Adrenal gland (tissue), 5 donors: ENCODE measurements at regions not wholly inside any gene's neighbourhood (a gene's known extent, or its start where the extent isn't known, plus 50 kb on each side); places are given as distances from the start of the nearest gene placed in this dataset.

Source experiments
- CTCF ChIP-seq, 6 experiments: fragments of 450-650 bp in 4 of 6; fragments of 200-600 bp in 2 of 6; sonication (generic) in 1 of 6; IDR thresholded peaks; 1 replicate in 5 of 6; 2 replicates in 1 of 6; pipeline versions ENCODE4 v1.5.1 to v1.8.0; 2016 to 2021; ENCODE audit warnings: antibody characterized with exemption in 6 of 6, mild to moderate bottlenecking in 2 of 6, moderate library complexity in 1 of 6
- POLR2A ChIP-seq, 2 donors: fragments of 450-650 bp; IDR thresholded peaks; one replicate each; pipeline ENCODE4 v1.6.1; 2017; ENCODE audit warnings: antibody characterized with exemption in 2 of 2, mild to moderate bottlenecking in 2 of 2, moderate library complexity in 1 of 2
- donor health status: DM: no; HTN: no; CAD: no.

- TF ChIP-seq CTCF (IDR thresholded peaks at IDR 0.05) (no peak), POLR2A (IDR thresholded peaks at IDR 0.05) (no peak)
These were observed 428.6 kb upstream of the FSHR start for GRCh38 chr2:49582946-49583345.
